ENCODE measurements at regions not wholly inside any gene's neighbourhood (a gene's known extent, or its start where the extent isn't known, plus 50 kb on each side); places are given as distances from the start of the nearest gene placed in this dataset.
A peak's percentile ranks its signal among the peaks of the same experiment; 100 is the strongest.

GRCh38 chr1:243926803-243927245 lies 76.8 kb upstream of the AKT3 start:
- peak; percentile 96 for DNase-seq
- Histone ChIP-seq H3K79me1 (ENCODE audit: low read depth in 1 of 2, low read length in 2 of 2) (no peaks in the 10 kb centered on the region), H4K91ac (ENCODE audit: insufficient read depth, low read depth, low read length) (no peak overlapping the region), H4K8ac (ENCODE audit: low read depth in 2 of 2, low read length in 2 of 2) (no peak overlapping the region), H3K23ac (ENCODE audit: low read depth, low read length) (no peak overlapping the region), H3K9me1 (ENCODE audit: insufficient read depth, low read length) (peaks cover 13% of the 10 kb centered on the region; the same call in 1 of the 2 replicates), H3K18ac (ENCODE audit: low read depth, low read length) (no peak overlapping the region), H3K4me3 (ENCODE audit: insufficient read depth, low read depth, low read length) (no peak overlapping the region), H2AK5ac (ENCODE audit: low read depth, low read length) (no peak overlapping the region), H3K14ac (replicated peaks; ENCODE audit: low read depth, low read length) (no peak overlapping the region), H4K5ac (ENCODE audit: low read depth, low read length) (no peak overlapping the region), H2BK15ac (ENCODE audit: low read depth, low read length) (no peak overlapping the region), H4K20me1 (ENCODE audit: insufficient read depth, low read length) (no peaks in the 10 kb centered on the region), H3K9me3 (ENCODE audit: control insufficient read depth, insufficient read depth, low read length) (no peaks in the 10 kb centered on the region), H2AFZ (replicated peaks; ENCODE audit: low read length, poor library complexity) (no peak overlapping the region), H3K27ac (ENCODE audit: insufficient read depth, low read length) (no peak overlapping the region), H3K4me2 (ENCODE audit: low read depth, low read length) (peak overlapping the region; percentile 51; the same call in 1 of the 2 replicates), H2BK20ac (ENCODE audit: low read depth, low read length) (no peak overlapping the region), H2BK120ac (ENCODE audit: low read depth, low read length) (no peak overlapping the region), H3K4ac (ENCODE audit: low read depth, low read length) (no peak overlapping the region), H3K27me3 (ENCODE audit: control insufficient read depth, insufficient read depth, low read length) (peaks cover 17% of the 10 kb centered on the region), H2BK5ac (ENCODE audit: low read depth, low read length, poor library complexity, severe bottlenecking) (peak overlapping the region; percentile 53), H3K9ac (ENCODE audit: low read depth, low read length) (no peak overlapping the region), H3K36me3 (ENCODE audit: control insufficient read depth, insufficient read depth, low read length) (no peaks in the 10 kb centered on the region), H3K56ac (ENCODE audit: extremely low read depth, insufficient read depth, low read length) (no peak overlapping the region), H2AK9ac (replicated peaks; ENCODE audit: low read depth, low read length, poor library complexity) (no peak overlapping the region), H3K4me1 (ENCODE audit: control insufficient read depth, insufficient read depth, low read length) (peaks cover 14% of the 10 kb centered on the region)
- ATAC-seq (ENCODE audit: low read depth), result peak; percentile 74
- no CpG with 5 or more reads among the region's 6 CpGs for WGBS, 2 experiments (ENCODE audit: extremely low coverage in 2 of 2, insufficient read length in 1 of 2)
- CTCF ChIA-PET, result interaction anchor here (0.6 kb wide), 1 partner anchor 335 kb away, joined by 4 read pairs; no protein-coding TSS in a partner anchor
- TF ChIP-seq MXI1 (IDR thresholded peaks at IDR 0.05; ENCODE audit: borderline replicate concordance, low read depth, low read length), result no peak
- TF ChIP-seq CHD1 (IDR thresholded peaks at IDR 0.05; ENCODE audit: low read depth, low read length), result no peak
- no peak for TF ChIP-seq MAZ (IDR thresholded peaks at IDR 0.05; ENCODE audit: borderline replicate concordance, low read depth, low read length)
- no peak for TF ChIP-seq USF2 (IDR thresholded peaks at IDR 0.05; ENCODE audit: low read depth, low read length)
- no peak for TF ChIP-seq SMC3 (IDR thresholded peaks at IDR 0.05; ENCODE audit: low read depth, low read length)
- peak; percentile 21; the same call in 1 of the 2 replicates for TF ChIP-seq MAFK (IDR thresholded peaks at IDR 0.05; ENCODE audit: low read depth, low read length)
- no peak for TF ChIP-seq CTCF (conservative IDR thresholded peaks at IDR 0.05; ENCODE audit: low read depth, low read length)
- no peak for TF ChIP-seq POLR2A (IDR thresholded peaks at IDR 0.05; ENCODE audit: low read depth, low read length)
- TF ChIP-seq RAD21 (IDR thresholded peaks at IDR 0.05; ENCODE audit: low read length), result no peak
- TF ChIP-seq FOS (IDR thresholded peaks at IDR 0.05; ENCODE audit: low read depth, low read length), result peak; percentile 67; the same call in 1 of the 2 replicates
- peak; percentile 66 for TF ChIP-seq BHLHE40 (IDR thresholded peaks at IDR 0.05; ENCODE audit: low read depth, low read length)
- no peak for TF ChIP-seq RFX5 (IDR thresholded peaks at IDR 0.05; ENCODE audit: low read depth, low read length)
- no peak for TF ChIP-seq CEBPB (IDR thresholded peaks at IDR 0.05; ENCODE audit: low read depth, low read length)
- peak; percentile 45 for TF ChIP-seq RCOR1 (IDR thresholded peaks at IDR 0.05; ENCODE audit: insufficient replicate concordance, low read length)
- no peak for TF ChIP-seq NFE2L2 (IDR thresholded peaks at IDR 0.05; ENCODE audit: low read depth, low read length)
- TF ChIP-seq ELK1 (IDR thresholded peaks at IDR 0.05; ENCODE audit: borderline replicate concordance, low read depth, low read length), result no peak
- BruUV-seq (replicated peaks), result no TSS peak
- dilution Hi-C loops (cut with HindIII; ENCODE audit: low sequenced_read_pairs, unreplicated experiment) (no loop called here), intact Hi-C loops (cut with micrococcal nuclease) (loop anchor here (10.0 kb wide), 2 partner anchors 212 to 1538 kb away; no protein-coding TSS in a partner anchor), in situ Hi-C loops (cut with MboI; ENCODE audit: low sequenced_read_pairs) (no loop called here)
- POLR2A ChIA-PET (ENCODE audit: unreplicated experiment), result no interaction called here
